Tibial nerve (tissue), 4 donors: ENCODE measurements at regions not wholly inside any gene's neighbourhood (a gene's known extent, or its start where the extent isn't known, plus 50 kb on each side); places are given as distances from the start of the nearest gene placed in this dataset.

Experiments used
- DNase-seq, 2 donors: peaks; one replicate each; pipeline ENCODE4 v3.0.0-alpha.2; 2019; ENCODE audit warnings: low spot score in 2 of 2
- H3K27ac ChIP-seq, 4 donors: fragments of 200-600 bp; sonication (generic) in 3 of 4; one replicate each; pipeline ENCODE4 v1.5.1; 2017 to 2019; ENCODE audit warnings: mild to moderate bottlenecking in 1 of 4
- H3K27me3 ChIP-seq, 2 donors: fragments of 200-600 bp; sonication (generic) in 1 of 2; one replicate each; pipeline versions ENCODE4 v1.5.1 to v1.6.0; 2017 to 2019
- H3K36me3 ChIP-seq, 3 donors: fragments of 200-600 bp; sonication (generic); one replicate each; pipeline ENCODE4 v1.5.1; 2018 to 2019
- H3K4me1 ChIP-seq, 4 donors: fragments of 200-600 bp; sonication (generic) in 3 of 4; one replicate each; pipeline ENCODE4 v1.5.1; 2017 to 2019
- H3K4me3 ChIP-seq, 4 donors: fragments of 200-600 bp; sonication (generic) in 3 of 4; one replicate each; pipeline ENCODE4 v1.5.1; 2017 to 2019; ENCODE audit warnings: mild to moderate bottlenecking in 1 of 4, moderate library complexity in 1 of 4
- H3K9me3 ChIP-seq, 4 donors: fragments of 200-600 bp; sonication (generic) in 3 of 4; one replicate each; pipeline ENCODE4 v1.5.1; 2017 to 2019
- CTCF ChIP-seq, 5 experiments: fragments of 200-600 bp in 3 of 5; fragments of 450-650 bp in 2 of 5; sonication (generic) in 3 of 5; IDR thresholded peaks; one replicate each; pipeline ENCODE4 v1.5.1; 2016 to 2019; ENCODE audit warnings: antibody characterized with exemption in 5 of 5, mild to moderate bottlenecking in 3 of 5, moderate library complexity in 2 of 5
- EP300 ChIP-seq, 2 donors: sonication (generic); formaldehyde crosslinking; IDR thresholded peaks; one replicate each; pipeline ENCODE4 v1.6.1; 2017; ENCODE audit warnings: antibody characterized with exemption in 2 of 2, mild to moderate bottlenecking in 1 of 2
- POLR2A ChIP-seq, 2 donors: fragments of 450-650 bp; IDR thresholded peaks; one replicate each; pipeline ENCODE4 v1.6.1; 2017; ENCODE audit warnings: antibody characterized with exemption in 2 of 2, mild to moderate bottlenecking in 2 of 2, moderate library complexity in 2 of 2
- WGBS, 2 donors: methylation state at CpG; one replicate each; pipeline ENCODE4 v1.1.5; 2018; 5-methylcytosine and 5-hydroxymethylcytosine counted together

GRCh38 chr2:66862885-66863650 is 428.1 kb downstream of the MEIS1 start:
- no peak for DNase-seq
- TF ChIP-seq CTCF (IDR thresholded peaks at IDR 0.05) = no peak
- TF ChIP-seq EP300 (IDR thresholded peaks at IDR 0.05) = no peak
- no peak for TF ChIP-seq POLR2A (IDR thresholded peaks at IDR 0.05)
- no peaks in the 10 kb centered on the region for H3K36me3 ChIP-seq
- H3K27ac ChIP-seq = no peak overlapping the region
- 67 to 73% methylated on average over 6 of the region's 6 CpGs for WGBS, 2 donors
- H3K4me3 ChIP-seq = no peak overlapping the region
- no peaks in the 10 kb centered on the region for H3K4me1 ChIP-seq
- H3K9me3 ChIP-seq = no peaks in the 10 kb centered on the region
- H3K27me3 ChIP-seq = no peaks in the 10 kb centered on the region

DNA sequence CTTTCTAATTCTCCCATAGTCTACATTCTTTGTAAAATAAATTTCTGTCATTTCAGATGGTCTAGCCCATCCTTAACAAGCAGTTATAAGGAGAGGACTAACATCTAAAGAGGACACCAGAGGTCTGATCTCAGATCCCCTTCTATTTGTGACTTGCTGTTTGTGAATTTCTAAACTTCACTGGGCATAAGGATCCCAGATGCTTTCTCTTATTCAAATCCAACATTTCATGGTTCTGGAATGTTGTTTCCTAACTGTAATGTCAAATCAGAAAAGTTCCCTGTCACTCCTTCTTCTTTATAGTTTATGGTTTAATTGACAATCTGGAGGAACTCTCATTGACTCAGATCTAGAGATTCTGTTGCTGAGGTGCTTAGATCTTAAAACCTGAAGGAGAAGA is 430.2 kb downstream of the MEIS1 start:
- Histone ChIP-seq H3K4me1 (no peaks in the 10 kb centered on the region), H3K9me3 (no peaks in the 10 kb centered on the region), H3K4me3 (no peak overlapping the region), H3K27ac (no peak overlapping the region), H3K36me3 (no peaks in the 10 kb centered on the region), H3K27me3 (no peaks in the 10 kb centered on the region)
- no peak for TF ChIP-seq EP300 (IDR thresholded peaks at IDR 0.05)
- no peak for TF ChIP-seq CTCF (IDR thresholded peaks at IDR 0.05)
- no peak for TF ChIP-seq POLR2A (IDR thresholded peaks at IDR 0.05)
- no peak for DNase-seq

- DNase-seq = no peak
- Histone ChIP-seq H3K27ac (no peak overlapping the region), H3K4me1 (no peaks in the 10 kb centered on the region), H3K36me3 (no peaks in the 10 kb centered on the region), H3K27me3 (no peaks in the 10 kb centered on the region), H3K9me3 (no peaks in the 10 kb centered on the region), H3K4me3 (no peak overlapping the region)
- TF ChIP-seq POLR2A (IDR thresholded peaks at IDR 0.05) (no peak), CTCF (IDR thresholded peaks at IDR 0.05) (no peak), EP300 (IDR thresholded peaks at IDR 0.05) (no peak)
- 76 to 77% methylated on average over 3 of the region's 3 CpGs for WGBS, 2 donors
Observed at GRCh38 chr2:66866331-66867062, 431.6 kb downstream of the MEIS1 start.

GRCh38 chr2:66867063-66867441 is 432.1 kb downstream of the MEIS1 start:
- H3K27ac ChIP-seq = no peak overlapping the region

More at GRCh38 chr2:66867063-66867441, 432.1 kb downstream of the MEIS1 start:
- Histone ChIP-seq H3K27me3 (no peaks in the 10 kb centered on the region), H3K9me3 (no peaks in the 10 kb centered on the region), H3K36me3 (no peaks in the 10 kb centered on the region), H3K4me1 (no peaks in the 10 kb centered on the region), H3K4me3 (no peak overlapping the region)
- TF ChIP-seq CTCF (IDR thresholded peaks at IDR 0.05) (no peak), EP300 (IDR thresholded peaks at IDR 0.05) (no peak), POLR2A (IDR thresholded peaks at IDR 0.05) (no peak)
- WGBS, 2 donors = 50 to 54% methylated on average over 2 of the region's 2 CpGs
- no peak for DNase-seq
